ENCODE measurements at regions not wholly inside any gene's neighbourhood (a gene's known extent, or its start where the extent isn't known, plus 50 kb on each side); places are given as distances from the start of the nearest gene placed in this dataset.
"Not testable (repeated sequence)": the region's sequence is repeated elsewhere in the genome, so short reads cannot be mapped to it uniquely, and the experiment has no call there.

DNA sequence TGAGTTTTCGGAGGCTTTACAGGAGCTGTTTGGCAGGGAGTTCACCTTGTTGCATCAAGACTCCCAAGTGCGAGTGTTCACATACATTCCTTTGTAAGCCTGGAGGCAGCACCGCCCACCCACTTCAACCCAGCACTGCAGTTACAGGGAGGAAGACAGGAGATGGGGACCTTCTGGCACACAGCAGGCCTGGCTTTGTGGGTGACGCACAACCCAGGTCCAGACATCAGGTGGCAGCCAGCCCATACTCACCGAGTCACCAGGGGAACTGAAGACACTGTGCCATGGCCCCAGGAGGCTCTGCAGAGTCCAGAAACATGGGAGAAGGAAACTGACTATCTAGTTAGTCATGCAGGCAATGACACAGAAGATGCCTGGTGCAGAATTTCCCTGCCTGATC is 305.9 kb upstream of the RNF32 start:
- H3K27ac ChIP-seq: no peak overlapping the region
- TF ChIP-seq ZFX (IDR thresholded peaks at IDR 0.05): no peak
- TF ChIP-seq, protein P1, sequence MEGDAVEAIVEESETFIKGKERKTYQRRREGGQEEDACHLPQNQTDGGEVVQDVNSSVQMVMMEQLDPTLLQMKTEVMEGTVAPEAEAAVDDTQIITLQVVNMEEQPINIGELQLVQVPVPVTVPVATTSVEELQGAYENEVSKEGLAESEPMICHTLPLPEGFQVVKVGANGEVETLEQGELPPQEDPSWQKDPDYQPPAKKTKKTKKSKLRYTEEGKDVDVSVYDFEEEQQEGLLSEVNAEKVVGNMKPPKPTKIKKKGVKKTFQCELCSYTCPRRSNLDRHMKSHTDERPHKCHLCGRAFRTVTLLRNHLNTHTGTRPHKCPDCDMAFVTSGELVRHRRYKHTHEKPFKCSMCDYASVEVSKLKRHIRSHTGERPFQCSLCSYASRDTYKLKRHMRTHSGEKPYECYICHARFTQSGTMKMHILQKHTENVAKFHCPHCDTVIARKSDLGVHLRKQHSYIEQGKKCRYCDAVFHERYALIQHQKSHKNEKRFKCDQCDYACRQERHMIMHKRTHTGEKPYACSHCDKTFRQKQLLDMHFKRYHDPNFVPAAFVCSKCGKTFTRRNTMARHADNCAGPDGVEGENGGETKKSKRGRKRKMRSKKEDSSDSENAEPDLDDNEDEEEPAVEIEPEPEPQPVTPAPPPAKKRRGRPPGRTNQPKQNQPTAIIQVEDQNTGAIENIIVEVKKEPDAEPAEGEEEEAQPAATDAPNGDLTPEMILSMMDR (conservative IDR thresholded peaks at IDR 0.05): no peak

DNA sequence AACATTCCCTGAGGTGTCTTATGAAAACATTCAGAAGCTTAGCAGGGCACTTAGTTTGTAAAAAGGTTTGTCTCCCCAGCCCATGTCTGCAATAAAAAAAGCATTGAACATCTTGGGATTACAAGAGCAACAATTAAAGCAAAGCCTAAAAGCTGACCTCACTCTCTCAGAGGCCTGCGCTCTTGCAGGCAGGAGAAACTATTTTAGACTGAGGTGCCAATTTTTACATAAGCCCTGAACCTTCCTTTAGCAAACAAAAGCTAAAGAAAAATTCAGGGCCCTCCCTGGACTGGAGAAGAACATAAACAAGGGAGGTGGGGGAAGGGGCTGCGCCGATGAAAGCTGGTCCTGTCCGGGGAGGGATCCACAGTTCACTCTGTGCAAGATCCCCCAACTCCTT is 312.7 kb upstream of the RNF32 start:
- H3K27ac ChIP-seq: no peak overlapping the region
- TF ChIP-seq, protein P1 (conservative IDR thresholded peaks at IDR 0.05): no peak
- TF ChIP-seq ZFX (IDR thresholded peaks at IDR 0.05): no peak

DNA sequence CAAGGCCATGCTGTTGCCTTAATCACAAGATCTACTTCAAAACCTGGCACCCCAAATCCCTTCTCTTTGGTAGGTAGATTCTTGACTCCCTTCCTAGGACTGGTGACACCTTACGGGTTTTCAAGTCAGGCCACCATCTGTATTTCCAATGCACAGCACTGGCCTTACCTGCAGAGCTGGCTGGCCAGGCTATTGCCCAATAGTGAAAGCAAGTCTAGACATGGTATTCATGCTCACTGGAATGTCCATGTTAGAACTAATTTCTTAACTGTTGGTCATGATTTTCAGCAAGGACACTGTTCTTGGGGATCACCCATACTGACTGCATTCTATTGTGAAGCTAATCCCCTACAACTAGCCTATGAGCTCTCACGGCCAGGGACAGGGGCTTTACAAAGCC is 313.1 kb upstream of the RNF32 start:
- H3K27ac ChIP-seq: no peak overlapping the region
- TF ChIP-seq, protein P1 (conservative IDR thresholded peaks at IDR 0.05): no peak
- TF ChIP-seq ZFX (IDR thresholded peaks at IDR 0.05): no peak

DNA sequence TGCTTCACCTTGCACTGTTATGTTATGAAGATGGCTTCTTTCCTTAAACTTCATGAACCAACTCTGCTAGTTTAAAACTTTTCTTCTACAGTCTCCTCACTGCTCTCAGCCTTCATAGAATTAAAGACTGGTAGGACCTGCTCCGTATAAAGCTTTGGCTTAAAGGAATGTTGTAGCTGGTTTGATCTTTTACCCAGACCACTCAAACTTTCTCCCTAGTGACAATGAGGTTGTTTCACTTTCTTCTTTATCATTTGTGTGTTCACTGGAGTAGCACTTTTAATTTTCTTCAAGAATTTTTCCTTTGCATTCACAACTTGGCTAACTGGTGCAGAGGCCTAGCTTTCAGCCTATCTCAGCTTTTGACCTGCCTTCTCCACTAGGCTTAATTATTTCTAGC is 316.4 kb upstream of the RNF32 start:
- no peak overlapping the region for H3K27ac ChIP-seq
- TF ChIP-seq, protein P1 (conservative IDR thresholded peaks at IDR 0.05): no peak
- TF ChIP-seq ZFX (IDR thresholded peaks at IDR 0.05): no peak

DNA sequence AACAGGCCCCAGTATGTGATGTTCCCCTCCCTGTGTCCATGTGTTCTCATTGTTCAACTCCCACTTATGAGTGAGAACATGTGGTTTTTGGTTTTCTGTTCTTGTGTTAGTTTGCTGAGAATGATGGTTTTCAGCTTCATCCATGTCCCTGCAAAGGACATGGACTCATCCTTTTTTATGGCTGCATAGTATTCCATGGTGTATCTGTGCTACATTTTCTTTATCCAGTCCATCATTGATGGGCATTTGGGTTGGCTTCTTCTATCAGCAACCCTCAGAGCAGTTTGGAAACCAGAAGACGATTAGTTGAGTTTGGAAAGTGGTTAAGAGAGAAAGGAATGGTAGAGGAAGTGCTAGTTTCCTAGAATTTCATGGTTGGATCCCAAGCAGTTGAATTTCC is 319.1 kb upstream of the RNF32 start:
- not testable (repeated sequence) for H3K27ac ChIP-seq

DNA sequence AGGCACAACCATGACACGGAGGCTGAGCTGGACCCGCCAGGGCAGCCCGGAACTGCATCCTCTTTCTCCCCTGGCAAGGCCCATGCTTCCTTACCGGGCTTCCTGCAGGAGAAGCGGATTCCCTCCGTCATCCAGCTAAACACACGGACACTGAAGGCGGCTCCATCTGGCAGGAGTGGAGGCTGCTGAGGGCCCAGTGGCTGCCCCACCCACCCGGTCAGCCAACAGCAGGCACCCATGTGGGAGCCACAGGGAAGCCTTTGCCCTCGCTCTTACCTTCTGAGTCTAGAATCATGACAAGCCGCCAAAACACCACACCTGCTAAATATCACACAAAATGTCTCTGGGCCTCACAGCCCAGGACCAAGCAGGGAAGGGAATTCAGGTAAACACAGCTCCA is 321.6 kb upstream of the RNF32 start:
- TF ChIP-seq ZFX (IDR thresholded peaks at IDR 0.05): no peak
- TF ChIP-seq, protein P1 (conservative IDR thresholded peaks at IDR 0.05): no peak
- H3K27ac ChIP-seq: no peak overlapping the region

DNA sequence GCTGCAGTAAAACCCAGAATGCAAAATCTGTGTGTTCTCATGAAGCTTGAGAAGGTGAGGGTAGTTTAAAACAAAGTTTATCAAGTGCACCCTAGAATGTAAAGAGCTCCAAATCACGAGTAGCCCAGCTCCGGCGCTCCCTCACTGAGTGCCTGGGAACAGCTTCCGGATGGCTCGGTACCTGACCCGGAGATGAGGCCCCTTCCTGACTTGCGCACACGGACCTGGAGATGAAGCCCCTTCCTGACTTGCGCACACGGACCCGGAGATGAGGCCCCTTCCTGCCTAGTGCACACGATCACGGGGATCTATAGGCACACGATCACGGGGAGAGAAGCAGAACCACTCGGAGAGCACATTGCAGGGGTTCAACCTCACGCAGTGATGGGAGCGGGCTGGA is 322.1 kb upstream of the RNF32 start:
- TF ChIP-seq, protein P1 (conservative IDR thresholded peaks at IDR 0.05): no peak
- no peak for TF ChIP-seq ZFX (IDR thresholded peaks at IDR 0.05)
- no peak overlapping the region for H3K27ac ChIP-seq

DNA sequence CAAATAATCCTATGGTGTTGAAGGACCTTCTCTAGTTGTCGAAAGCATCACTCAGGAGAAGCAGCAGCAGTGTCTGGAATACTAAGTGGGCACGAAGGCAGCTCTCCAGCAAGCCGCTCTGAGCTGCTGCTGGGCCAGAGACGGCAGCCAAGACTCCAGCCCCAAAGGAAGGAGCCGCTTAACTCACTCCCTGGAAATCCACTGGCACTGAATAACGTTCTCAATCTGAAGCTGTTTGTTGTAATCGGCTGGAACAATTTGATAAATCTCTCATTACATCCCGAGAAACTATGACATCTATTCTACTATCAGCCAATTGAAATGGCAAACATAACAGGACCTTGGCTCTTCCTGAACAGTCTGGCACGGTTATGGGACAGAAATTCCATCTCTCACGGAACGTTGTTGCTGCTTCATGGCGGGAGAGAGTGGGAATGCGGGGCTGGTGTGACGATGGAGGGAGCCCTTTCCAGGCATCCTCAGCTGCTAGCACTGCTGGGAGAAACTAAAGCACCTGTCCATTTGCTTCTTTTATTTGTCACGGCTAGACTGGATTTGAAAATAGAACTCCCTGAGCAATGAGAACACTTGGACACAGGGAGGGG is 331.5 kb upstream of the RNF32 start:
- no peak overlapping the region for H3K27ac ChIP-seq
- TF ChIP-seq, protein P1 (conservative IDR thresholded peaks at IDR 0.05): no peak
- TF ChIP-seq ZFX (IDR thresholded peaks at IDR 0.05): no peak

Measured in C4-2B (cell line).